H1 (cell line): ENCODE measurements at regions not wholly inside any gene's neighbourhood (a gene's known extent, or its start where the extent isn't known, plus 50 kb on each side); places are given as distances from the start of the nearest gene placed in this dataset.

Experiments used
- CTCF ChIA-PET: fragments of 300-600 bp; sonication (Branson Sonifier 250); formaldehyde crosslinking; loops from one replicate; lab custom pipeline; 2021; ENCODE audit not compliant: partially characterized antibody; lab: Charles Lee
- POLR2A ChIA-PET: fragments of 300-600 bp; sonication (Branson Sonifier 250); formaldehyde crosslinking; loops from one replicate; lab custom pipeline; 2021; ENCODE audit warnings: inconsistent platforms; ENCODE audit not compliant: partially characterized antibody; lab: Charles Lee
- DNase-seq, 2 experiments: peaks; one replicate each; pipeline versions ENCODE4 v3.0.0 to v3.0.0-alpha.2; 2010 to 2022; ENCODE audit warnings: low spot score in 2 of 2, low read depth in 1 of 2, mixed read lengths in 1 of 2
- FAIRE-seq: peaks from 2 replicates; lab custom pipeline; 2011; peaks lifted over from hg19 to GRCh38; lab: Jason Lieb, UNC
- H2AFZ ChIP-seq: 2 replicates; pipeline ENCODE4 v1.8.1; 2012; ENCODE audit warnings: low read length, inconsistent platforms
- H2AK5ac ChIP-seq: 2 replicates; pipeline ENCODE4 v1.6.1; 2013; ENCODE audit warnings: low read depth, low read length
- H2BK120ac ChIP-seq: replicated peaks from 2 replicates; pipeline ENCODE3; 2013; ENCODE audit warnings: low read depth, low read length, inconsistent platforms
- H2BK12ac ChIP-seq: 2 replicates; pipeline ENCODE4 v1.6.1; 2013; ENCODE audit warnings: low read depth, low read length
- H2BK15ac ChIP-seq: 2 replicates; pipeline ENCODE4 v1.6.1; 2013; ENCODE audit warnings: low read length
- H2BK20ac ChIP-seq: 2 replicates; pipeline ENCODE4 v1.6.1; 2013; ENCODE audit warnings: low read length
- H2BK5ac ChIP-seq: 2 replicates; pipeline ENCODE4 v1.6.1; 2013; ENCODE audit warnings: low read depth, low read length
- H3K14ac ChIP-seq: 2 replicates; pipeline ENCODE4 v1.6.1; 2013; ENCODE audit warnings: inconsistent platforms; ENCODE audit not compliant: insufficient read length
- H3K18ac ChIP-seq: 2 replicates; pipeline ENCODE4 v1.6.1; 2013; ENCODE audit warnings: low read length; ENCODE audit errors: extremely low read depth
- H3K23ac ChIP-seq: 2 replicates; pipeline ENCODE4 v1.6.1; 2013; ENCODE audit warnings: inconsistent platforms; ENCODE audit not compliant: insufficient read length
- H3K23me2 ChIP-seq: 2 replicates; pipeline ENCODE4 v1.6.1; 2013; ENCODE audit warnings: low read depth, low read length
- H3K27ac ChIP-seq: 2 replicates; pipeline ENCODE4 v1.6.1; 2011; ENCODE audit warnings: low read depth, low read length, inconsistent platforms
- H3K27me3 ChIP-seq, 4 experiments: replicated peaks in 1 of 4; 1 replicate in 1 of 4; 2 replicates in 3 of 4; pipeline versions ENCODE4 v1.6.1 to v1.8.1; 2011 to 2013; ENCODE audit warnings: low read length in 3 of 4, mild to moderate bottlenecking in 3 of 4, inconsistent platforms in 2 of 4, mixed read lengths in 2 of 4, moderate library complexity in 1 of 4; ENCODE audit not compliant: control insufficient read depth in 3 of 4, insufficient read depth in 3 of 4; ENCODE audit errors: extremely low read depth in 1 of 4
- H3K36me3 ChIP-seq, 4 experiments: 2 replicates each; pipeline versions ENCODE4 v1.6.1 to v1.8.1; 2011 to 2013; ENCODE audit warnings: mild to moderate bottlenecking in 4 of 4, low read length in 3 of 4, moderate library complexity in 2 of 4, control low read depth in 1 of 4, inconsistent platforms in 1 of 4; ENCODE audit not compliant: insufficient read depth in 4 of 4, control insufficient read depth in 2 of 4
- H3K4ac ChIP-seq: replicated peaks from 2 replicates; pipeline ENCODE3; 2013; ENCODE audit warnings: low read length, low read depth, mixed read lengths, inconsistent platforms; ENCODE audit not compliant: insufficient read length
- H3K4me1 ChIP-seq, 4 experiments: replicated peaks in 1 of 4; 1 replicate in 1 of 4; 2 replicates in 3 of 4; pipeline versions ENCODE4 v1.6.1 to v1.8.1; 2011 to 2013; ENCODE audit warnings: low read length in 3 of 4, inconsistent platforms in 2 of 4, mixed read lengths in 1 of 4; ENCODE audit not compliant: insufficient read depth in 4 of 4, control insufficient read depth in 3 of 4
- H3K4me2 ChIP-seq, 2 experiments: 2 replicates each; pipeline versions ENCODE4 v1.6.1 to v1.8.1; 2011 to 2013; ENCODE audit warnings: low read depth in 2 of 2, low read length in 2 of 2, control low read depth in 1 of 2, inconsistent platforms in 1 of 2, mild to moderate bottlenecking in 1 of 2; ENCODE audit not compliant: insufficient read depth in 1 of 2
- H3K4me3 ChIP-seq, 4 experiments: fragments of 200-600, 300-600 bp in 1 of 4; sonication (generic), shearing (Covaris generic), sonication (Bioruptor Twin) in 1 of 4; 2 replicates each; pipeline versions ENCODE4 v1.5.1 to v1.8.1; 2011 to 2016; ENCODE audit warnings: low read length in 4 of 4, low read depth in 3 of 4, control low read depth in 2 of 4, inconsistent platforms in 2 of 4, mild to moderate bottlenecking in 2 of 4, mixed read lengths in 1 of 4, moderate library complexity in 1 of 4; ENCODE audit not compliant: insufficient read depth in 2 of 4; ENCODE audit errors: extremely low read depth in 1 of 4
- H3K56ac ChIP-seq: replicated peaks from 2 replicates; pipeline ENCODE3; 2013; ENCODE audit warnings: low read depth, mild to moderate bottlenecking, mixed read lengths, low read length, inconsistent platforms; ENCODE audit not compliant: insufficient read length
- H3K79me1 ChIP-seq: 2 replicates; pipeline ENCODE4 v1.6.1; 2013; ENCODE audit warnings: low read depth, low read length, control low read depth
- H3K79me2 ChIP-seq, 2 experiments: 2 replicates each; pipeline versions ENCODE4 v1.6.1 to v1.8.1; 2012 to 2013; ENCODE audit warnings: low read length in 2 of 2, mild to moderate bottlenecking in 2 of 2, inconsistent platforms in 1 of 2; ENCODE audit not compliant: insufficient read depth in 2 of 2, control insufficient read depth in 1 of 2
- H3K9ac ChIP-seq, 4 experiments: replicated peaks in 1 of 4; 1 replicate in 1 of 4; 2 replicates in 3 of 4; pipeline versions ENCODE4 v1.6.1 to v1.8.1; 2011 to 2013; ENCODE audit warnings: low read depth in 3 of 4, low read length in 3 of 4, control low read depth in 2 of 4, mild to moderate bottlenecking in 2 of 4, moderate library complexity in 2 of 4, inconsistent platforms in 1 of 4; ENCODE audit errors: extremely low read depth in 1 of 4
- H3K9me3 ChIP-seq, 2 experiments: 2 replicates each; pipeline versions ENCODE4 v1.6.1 to v1.8.1; 2012 to 2013; ENCODE audit warnings: mild to moderate bottlenecking in 2 of 2, moderate library complexity in 2 of 2, control low read depth in 1 of 2, inconsistent platforms in 1 of 2, low read depth in 1 of 2, low read length in 1 of 2, mixed read lengths in 1 of 2; ENCODE audit not compliant: insufficient read depth in 2 of 2
- H4K20me1 ChIP-seq, 2 experiments: replicated peaks in 1 of 2; 2 replicates each; pipeline versions ENCODE3 to v1.8.1; 2011 to 2013; ENCODE audit warnings: inconsistent platforms in 2 of 2, low read length in 2 of 2, mild to moderate bottlenecking in 1 of 2; ENCODE audit not compliant: insufficient read depth in 2 of 2, control insufficient read depth in 1 of 2
- H4K5ac ChIP-seq: 2 replicates; pipeline ENCODE4 v1.6.1; 2013; ENCODE audit warnings: low read length, low read depth, mixed read lengths, inconsistent platforms; ENCODE audit not compliant: insufficient read length
- H4K8ac ChIP-seq: 2 replicates; pipeline ENCODE4 v1.8.0; 2013; ENCODE audit warnings: mild to moderate bottlenecking, moderate library complexity, low read length, inconsistent platforms; ENCODE audit not compliant: insufficient read depth; ENCODE audit errors: extremely low read depth
- H4K91ac ChIP-seq: replicated peaks from 2 replicates; pipeline ENCODE3; 2013; ENCODE audit warnings: low read length, mixed read lengths, inconsistent platforms; ENCODE audit not compliant: insufficient read length
- BACH1 ChIP-seq: IDR thresholded peaks from 2 replicates; pipeline ENCODE4 v1.6.1; 2012; ENCODE audit warnings: low read length, improper control_type of control experiment
- CEBPB ChIP-seq: IDR thresholded peaks from 2 replicates; pipeline ENCODE4 v1.6.1; 2012; ENCODE audit warnings: low read depth, low read length
- CHD1 ChIP-seq: IDR thresholded peaks from 2 replicates; pipeline ENCODE4 v1.6.1; 2012; ENCODE audit warnings: low read depth, low read length, improper control_type of control experiment
- CTBP2 ChIP-seq: IDR thresholded peaks from 2 replicates; pipeline ENCODE4 v1.7.0; 2011; ENCODE audit warnings: borderline replicate concordance, mild to moderate bottlenecking, moderate library complexity, mixed read lengths, low read length; ENCODE audit not compliant: insufficient read depth, insufficient read length
- EGR1 ChIP-seq: IDR thresholded peaks from 2 replicates; pipeline ENCODE4 v1.6.1; 2011; ENCODE audit warnings: low read depth, low read length, borderline replicate concordance
- EP300 ChIP-seq, 2 experiments: IDR thresholded peaks; 1 replicate in 1 of 2; 2 replicates in 1 of 2; pipeline ENCODE4 v1.6.1; 2011 to 2012; ENCODE audit warnings: low read depth in 2 of 2, low read length in 2 of 2, mild to moderate bottlenecking in 2 of 2, borderline replicate concordance in 1 of 2, inconsistent platforms in 1 of 2, moderate library complexity in 1 of 2
- EZH2 ChIP-seq: fragments of 200-600 bp; sonication (generic); IDR thresholded peaks from 2 replicates; pipeline ENCODE4 v1.7.1; 2012; ENCODE audit warnings: low read depth, mild to moderate bottlenecking, moderate library complexity, low read length, inconsistent platforms; ENCODE audit not compliant: severe bottlenecking
- JUN ChIP-seq: IDR thresholded peaks from 2 replicates; pipeline ENCODE4 v1.6.1; 2011; ENCODE audit warnings: low read depth, mild to moderate bottlenecking, improper control_type of control experiment, low read length
- POLR2A ChIP-seq, 2 experiments: IDR thresholded peaks; 1 replicate in 1 of 2; 2 replicates in 1 of 2; pipeline ENCODE4 v1.6.1; 2011; ENCODE audit warnings: low read depth in 2 of 2, low read length in 2 of 2, mild to moderate bottlenecking in 2 of 2; ENCODE audit errors: control extremely low read depth in 1 of 2
- POU5F1 ChIP-seq: IDR thresholded peaks from 2 replicates; pipeline ENCODE4 v1.6.1; 2011; ENCODE audit warnings: low read depth, mild to moderate bottlenecking, low read length, moderate library complexity
- RAD21 ChIP-seq, 2 experiments: IDR thresholded peaks in 1 of 2; conservative IDR thresholded peaks in 1 of 2; 2 replicates each; pipeline ENCODE4 v1.6.1; 2011; ENCODE audit warnings: low read depth in 2 of 2, low read length in 2 of 2, improper control_type of control experiment in 1 of 2, inconsistent platforms in 1 of 2, mild to moderate bottlenecking in 1 of 2, moderate library complexity in 1 of 2
- RXRA ChIP-seq: IDR thresholded peaks from 2 replicates; pipeline ENCODE4 v1.6.1; 2011; ENCODE audit warnings: low read depth, mild to moderate bottlenecking, low read length, moderate library complexity; ENCODE audit not compliant: insufficient read depth
- SAP30 ChIP-seq: fragments of 300-600 bp; sonication (generic); IDR thresholded peaks from 2 replicates; pipeline ENCODE4 v1.7.1; 2012; ENCODE audit warnings: low read length, moderate library complexity, mild to moderate bottlenecking, inconsistent platforms; ENCODE audit not compliant: insufficient read depth, insufficient replicate concordance
- SRF ChIP-seq: IDR thresholded peaks from 2 replicates; pipeline ENCODE4 v1.6.1; 2011; ENCODE audit warnings: mild to moderate bottlenecking, low read depth, low read length, moderate library complexity
- TEAD4 ChIP-seq: IDR thresholded peaks from 2 replicates; pipeline ENCODE4 v1.6.1; 2012; ENCODE audit warnings: low read depth, low read length, inconsistent platforms, mixed read lengths
- WGBS, 2 experiments: shearing (Covaris generic) in 1 of 2; methylation state at CpG; one replicate each; pipeline versions ENCODE4 v1.1.6 to v1.1.7; 2013 to 2015; ENCODE audit warnings: low lambda C conversion rate in 2 of 2, mixed read lengths in 2 of 2, inconsistent platforms in 1 of 2, low coverage in 1 of 2, missing lambda C conversion rate in 1 of 2; ENCODE audit not compliant: insufficient replicate concordance in 2 of 2, insufficient coverage in 1 of 2, insufficient read length in 1 of 2; ENCODE audit errors: extremely low coverage in 1 of 2, missing lambda C conversion rate in 1 of 2; 5-methylcytosine and 5-hydroxymethylcytosine counted together

GRCh38 chr20:48162621-48163020, 377.3 kb upstream of the SULF2 start:
- H2BK5ac ChIP-seq = no peak overlapping the region
- no peaks in the 10 kb centered on the region for H3K79me1 ChIP-seq
- H3K56ac ChIP-seq = no peak overlapping the region
- H2BK15ac ChIP-seq = no peak overlapping the region
- ChIA-PET POLR2A (no interaction called here), CTCF (interaction anchor here (0.9 kb wide), 1 partner anchor 450 kb away, joined by 3 read pairs; no protein-coding TSS in a partner anchor)
- H3K4me2 ChIP-seq = no peak overlapping the region
- no peak overlapping the region for H3K18ac ChIP-seq
- H2BK120ac ChIP-seq = no peak overlapping the region
- no peaks in the 10 kb centered on the region; a peak in 2 of 7 replicates for H3K4me1 ChIP-seq
- no peaks in the 10 kb centered on the region for H3K79me2 ChIP-seq
- no peak overlapping the region for H3K9ac ChIP-seq
- H2BK20ac ChIP-seq = no peak overlapping the region
- H4K91ac ChIP-seq = no peak overlapping the region
- FAIRE-seq (no peak), DNase-seq (no peak)
- H2BK12ac ChIP-seq = no peak overlapping the region
- H3K14ac ChIP-seq = no peak overlapping the region
- H3K4ac ChIP-seq = no peak overlapping the region
- H3K23ac ChIP-seq = no peak overlapping the region
- H3K27ac ChIP-seq = no peak overlapping the region
- no peak overlapping the region for H2AFZ ChIP-seq
- H3K23me2 ChIP-seq = peaks cover 2% of the 10 kb centered on the region; the same call in 1 of the 2 replicates
- H2AK5ac ChIP-seq = no peak overlapping the region
- H3K4me3 ChIP-seq = no peak overlapping the region
- no peaks in the 10 kb centered on the region for H3K27me3 ChIP-seq
- H4K20me1 ChIP-seq = peaks cover 0 to 3% of the 10 kb centered on the region in 2 experiments
- no peak overlapping the region for H4K5ac ChIP-seq
- no peaks in the 10 kb centered on the region for H3K9me3 ChIP-seq
- no peaks in the 10 kb centered on the region for H3K36me3 ChIP-seq
- WGBS, 2 experiments = 93% methylated on average over 13 of the region's 13 CpGs; no CpG with 5 or more reads in 1 of the 2 experiments
- no peak overlapping the region for H4K8ac ChIP-seq
- TF ChIP-seq JUN (no peak), SAP30 (no peak), SRF (no peak), CHD1 (no peak), TEAD4 (no peak), RXRA (no peak), BACH1 (no peak), EP300 (IDR thresholded peaks at IDR 0.05; ENCODE audit: borderline replicate concordance in 1 of 2, low read depth in 2 of 2, low read length in 2 of 2) (no peak), CTBP2 (no peak), RAD21 (IDR thresholded peaks at IDR 0.05 in 1 of 2, conservative IDR thresholded peaks at IDR 0.05 in 1 of 2; ENCODE audit: low read depth in 2 of 2, low read length in 2 of 2) (no peak), POU5F1 (no peak), POLR2A (IDR thresholded peaks at IDR 0.05; ENCODE audit: control extremely low read depth in 1 of 2, low read depth in 2 of 2, low read length in 2 of 2) (no peak), EGR1 (no peak), CEBPB (no peak), EZH2 (no peak)
